ENCODE measurements at regions not wholly inside any gene's neighbourhood (a gene's known extent, or its start where the extent isn't known, plus 50 kb on each side); places are given as distances from the start of the nearest gene placed in this dataset.

DNA sequence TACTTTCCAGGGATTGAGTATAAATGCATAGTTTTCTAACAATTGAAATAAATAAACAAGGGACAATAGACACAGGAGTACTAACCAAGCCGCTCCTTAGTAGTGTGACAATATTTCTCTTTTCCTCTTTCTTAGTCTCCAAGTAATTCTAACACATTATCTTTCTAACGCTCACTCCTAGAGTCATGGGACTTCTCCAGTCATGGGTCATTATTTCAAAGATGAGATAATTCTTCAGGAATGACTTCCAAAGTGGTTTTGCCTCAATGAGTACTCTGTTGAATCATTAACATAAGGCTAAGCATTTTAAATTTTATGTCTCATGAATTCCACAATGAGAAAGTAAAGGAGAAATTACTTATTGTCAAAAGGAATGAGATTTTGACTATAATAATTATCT is 605.8 kb upstream of the ADAMTS5 start:
- no peak overlapping the region for H3K27ac ChIP-seq (ENCODE audit: low read depth)
- H3K4me3 Mint-ChIP-seq, result no peak overlapping the region
- H3K4me1 Mint-ChIP-seq, result no peaks in the 10 kb centered on the region; the same call in 2 of the 3 replicates
- no peaks in the 10 kb centered on the region; the same call in 1 of the 2 replicates for H3K9me2 ChIP-seq (ENCODE audit: insufficient read depth)
- ATAC-seq (no peak), DNase-seq (ENCODE audit: low spot score) (no peak)
- no peaks in the 10 kb centered on the region for H3K27me3 ChIP-seq (ENCODE audit: insufficient read depth)
- H3K36me3 ChIP-seq (ENCODE audit: insufficient read depth), result no peaks in the 10 kb centered on the region
- H3K36me3 Mint-ChIP-seq (ENCODE audit: low read depth), result no peaks in the 10 kb centered on the region
- H2AFZ ChIP-seq, result no peak overlapping the region
- H3K79me2 ChIP-seq (replicated peaks; ENCODE audit: insufficient read depth), result no peaks in the 10 kb centered on the region
- H3K4me1 ChIP-seq (ENCODE audit: insufficient read depth), result no peaks in the 10 kb centered on the region
- no peaks in the 10 kb centered on the region for H4K20me1 ChIP-seq (replicated peaks; ENCODE audit: insufficient read depth)
- H3F3A ChIP-seq (replicated peaks; ENCODE audit: low read depth), result no peaks in the 10 kb centered on the region
- peaks cover 4% of the 10 kb centered on the region for H3K27me3 Mint-ChIP-seq (ENCODE audit: insufficient read depth, low read depth, poor library complexity)
- no peaks in the 10 kb centered on the region for H3K9me3 Mint-ChIP-seq
- TF ChIP-seq POLR2AphosphoS5 (IDR thresholded peaks at IDR 0.05; ENCODE audit: low read depth) (no peak), JUNB (IDR thresholded peaks at IDR 0.05; ENCODE audit: unreplicated experiment) (no peak), NANOG (IDR thresholded peaks at IDR 0.05; ENCODE audit: borderline replicate concordance) (no peak)
- TF ChIP-seq, protein P1, sequence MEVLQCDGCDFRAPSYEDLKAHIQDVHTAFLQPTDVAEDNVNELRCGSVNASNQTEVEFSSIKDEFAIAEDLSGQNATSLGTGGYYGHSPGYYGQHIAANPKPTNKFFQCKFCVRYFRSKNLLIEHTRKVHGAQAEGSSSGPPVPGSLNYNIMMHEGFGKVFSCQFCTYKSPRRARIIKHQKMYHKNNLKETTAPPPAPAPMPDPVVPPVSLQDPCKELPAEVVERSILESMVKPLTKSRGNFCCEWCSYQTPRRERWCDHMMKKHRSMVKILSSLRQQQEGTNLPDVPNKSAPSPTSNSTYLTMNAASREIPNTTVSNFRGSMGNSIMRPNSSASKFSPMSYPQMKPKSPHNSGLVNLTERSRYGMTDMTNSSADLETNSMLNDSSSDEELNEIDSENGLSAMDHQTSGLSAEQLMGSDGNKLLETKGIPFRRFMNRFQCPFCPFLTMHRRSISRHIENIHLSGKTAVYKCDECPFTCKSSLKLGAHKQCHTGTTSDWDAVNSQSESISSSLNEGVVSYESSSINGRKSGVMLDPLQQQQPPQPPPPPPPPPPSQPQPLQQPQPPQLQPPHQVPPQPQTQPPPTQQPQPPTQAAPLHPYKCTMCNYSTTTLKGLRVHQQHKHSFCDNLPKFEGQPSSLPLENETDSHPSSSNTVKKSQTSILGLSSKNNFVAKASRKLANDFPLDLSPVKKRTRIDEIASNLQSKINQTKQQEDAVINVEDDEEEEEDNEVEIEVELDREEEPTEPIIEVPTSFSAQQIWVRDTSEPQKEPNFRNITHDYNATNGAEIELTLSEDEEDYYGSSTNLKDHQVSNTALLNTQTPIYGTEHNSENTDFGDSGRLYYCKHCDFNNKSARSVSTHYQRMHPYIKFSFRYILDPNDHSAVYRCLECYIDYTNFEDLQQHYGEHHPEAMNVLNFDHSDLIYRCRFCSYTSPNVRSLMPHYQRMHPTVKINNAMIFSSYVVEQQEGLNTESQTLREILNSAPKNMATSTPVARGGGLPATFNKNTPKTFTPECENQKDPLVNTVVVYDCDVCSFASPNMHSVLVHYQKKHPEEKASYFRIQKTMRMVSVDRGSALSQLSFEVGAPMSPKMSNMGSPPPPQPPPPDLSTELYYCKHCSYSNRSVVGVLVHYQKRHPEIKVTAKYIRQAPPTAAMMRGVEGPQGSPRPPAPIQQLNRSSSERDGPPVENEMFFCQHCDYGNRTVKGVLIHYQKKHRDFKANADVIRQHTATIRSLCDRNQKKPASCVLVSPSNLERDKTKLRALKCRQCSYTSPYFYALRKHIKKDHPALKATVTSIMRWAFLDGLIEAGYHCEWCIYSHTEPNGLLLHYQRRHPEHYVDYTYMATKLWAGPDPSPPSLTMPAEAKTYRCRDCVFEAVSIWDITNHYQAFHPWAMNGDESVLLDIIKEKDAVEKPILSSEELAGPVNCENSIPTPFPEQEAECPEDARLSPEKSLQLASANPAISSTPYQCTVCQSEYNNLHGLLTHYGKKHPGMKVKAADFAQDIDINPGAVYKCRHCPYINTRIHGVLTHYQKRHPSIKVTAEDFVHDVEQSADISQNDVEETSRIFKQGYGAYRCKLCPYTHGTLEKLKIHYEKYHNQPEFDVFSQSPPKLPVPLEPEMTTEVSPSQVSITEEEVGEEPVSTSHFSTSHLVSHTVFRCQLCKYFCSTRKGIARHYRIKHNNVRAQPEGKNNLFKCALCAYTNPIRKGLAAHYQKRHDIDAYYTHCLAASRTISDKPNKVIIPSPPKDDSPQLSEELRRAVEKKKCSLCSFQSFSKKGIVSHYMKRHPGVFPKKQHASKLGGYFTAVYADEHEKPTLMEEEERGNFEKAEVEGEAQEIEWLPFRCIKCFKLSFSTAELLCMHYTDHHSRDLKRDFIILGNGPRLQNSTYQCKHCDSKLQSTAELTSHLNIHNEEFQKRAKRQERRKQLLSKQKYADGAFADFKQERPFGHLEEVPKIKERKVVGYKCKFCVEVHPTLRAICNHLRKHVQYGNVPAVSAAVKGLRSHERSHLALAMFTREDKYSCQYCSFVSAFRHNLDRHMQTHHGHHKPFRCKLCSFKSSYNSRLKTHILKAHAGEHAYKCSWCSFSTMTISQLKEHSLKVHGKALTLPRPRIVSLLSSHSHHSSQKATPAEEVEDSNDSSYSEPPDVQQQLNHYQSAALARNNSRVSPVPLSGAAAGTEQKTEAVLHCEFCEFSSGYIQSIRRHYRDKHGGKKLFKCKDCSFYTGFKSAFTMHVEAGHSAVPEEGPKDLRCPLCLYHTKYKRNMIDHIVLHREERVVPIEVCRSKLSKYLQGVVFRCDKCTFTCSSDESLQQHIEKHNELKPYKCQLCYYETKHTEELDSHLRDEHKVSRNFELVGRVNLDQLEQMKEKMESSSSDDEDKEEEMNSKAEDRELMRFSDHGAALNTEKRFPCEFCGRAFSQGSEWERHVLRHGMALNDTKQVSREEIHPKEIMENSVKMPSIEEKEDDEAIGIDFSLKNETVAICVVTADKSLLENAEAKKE (CRISPR knock-in tag; IDR thresholded peaks at IDR 0.05), result no peak
- TF ChIP-seq, protein P2, sequence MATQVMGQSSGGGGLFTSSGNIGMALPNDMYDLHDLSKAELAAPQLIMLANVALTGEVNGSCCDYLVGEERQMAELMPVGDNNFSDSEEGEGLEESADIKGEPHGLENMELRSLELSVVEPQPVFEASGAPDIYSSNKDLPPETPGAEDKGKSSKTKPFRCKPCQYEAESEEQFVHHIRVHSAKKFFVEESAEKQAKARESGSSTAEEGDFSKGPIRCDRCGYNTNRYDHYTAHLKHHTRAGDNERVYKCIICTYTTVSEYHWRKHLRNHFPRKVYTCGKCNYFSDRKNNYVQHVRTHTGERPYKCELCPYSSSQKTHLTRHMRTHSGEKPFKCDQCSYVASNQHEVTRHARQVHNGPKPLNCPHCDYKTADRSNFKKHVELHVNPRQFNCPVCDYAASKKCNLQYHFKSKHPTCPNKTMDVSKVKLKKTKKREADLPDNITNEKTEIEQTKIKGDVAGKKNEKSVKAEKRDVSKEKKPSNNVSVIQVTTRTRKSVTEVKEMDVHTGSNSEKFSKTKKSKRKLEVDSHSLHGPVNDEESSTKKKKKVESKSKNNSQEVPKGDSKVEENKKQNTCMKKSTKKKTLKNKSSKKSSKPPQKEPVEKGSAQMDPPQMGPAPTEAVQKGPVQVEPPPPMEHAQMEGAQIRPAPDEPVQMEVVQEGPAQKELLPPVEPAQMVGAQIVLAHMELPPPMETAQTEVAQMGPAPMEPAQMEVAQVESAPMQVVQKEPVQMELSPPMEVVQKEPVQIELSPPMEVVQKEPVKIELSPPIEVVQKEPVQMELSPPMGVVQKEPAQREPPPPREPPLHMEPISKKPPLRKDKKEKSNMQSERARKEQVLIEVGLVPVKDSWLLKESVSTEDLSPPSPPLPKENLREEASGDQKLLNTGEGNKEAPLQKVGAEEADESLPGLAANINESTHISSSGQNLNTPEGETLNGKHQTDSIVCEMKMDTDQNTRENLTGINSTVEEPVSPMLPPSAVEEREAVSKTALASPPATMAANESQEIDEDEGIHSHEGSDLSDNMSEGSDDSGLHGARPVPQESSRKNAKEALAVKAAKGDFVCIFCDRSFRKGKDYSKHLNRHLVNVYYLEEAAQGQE (IDR thresholded peaks at IDR 0.05; ENCODE audit: unreplicated experiment), result no peak
- no peak overlapping the region for H3K4me3 ChIP-seq
- no peak overlapping the region for H3K4me2 ChIP-seq
- no peak overlapping the region for H3K27ac Mint-ChIP-seq

Data from GM23338 (cell line).